GM12878 (cell line): ENCODE measurements at regions not wholly inside any gene's neighbourhood (a gene's known extent, or its start where the extent isn't known, plus 50 kb on each side); places are given as distances from the start of the nearest gene placed in this dataset.

Experiments used
- ATAC-seq: fragments of 200-7000 bp; cut with Tn5 transposase; 3 replicates; pipeline ENCODE4 v1.9.1; 2020; ENCODE audit warnings: mild to moderate bottlenecking, moderate library complexity
- BruUV-seq: library from RNA; stranded (reverse); fragments of 400-500 nt; replicated peaks from 2 replicates; lab custom pipeline; 2021; lab: Mats Ljungman, UMichigan
- CTCF ChIA-PET: fragments of 300-600 bp; sonication (Branson Sonifier 250); formaldehyde crosslinking; extraction: SDS; loops from one replicate; lab custom pipeline; 2021; ENCODE audit warnings: inconsistent platforms; lab: Yijun Ruan, JAX
- POLR2A ChIA-PET: fragments of 350-600 bp; formaldehyde crosslinking; extraction: SDS; loops from one replicate; lab custom pipeline; 2021; ENCODE audit warnings: inconsistent platforms; lab: Charles Lee
- RAD21 ChIA-PET: fragments of 300-600 bp; sonication (Branson Sonifier 250); formaldehyde crosslinking; loops from one replicate; lab custom pipeline; 2023; ENCODE audit warnings: antibody characterized with exemption; ENCODE audit not compliant: unreplicated experiment; lab: Charles Lee
- SMC1A ChIA-PET: fragments of 300-600 bp; sonication (Branson Sonifier 250); formaldehyde crosslinking; loops from one replicate; lab custom pipeline; 2023; ENCODE audit not compliant: unreplicated experiment, uncharacterized antibody; lab: Charles Lee
- DNase-seq: peaks from one replicate; pipeline ENCODE4 v3.0.0-alpha.2; 2011; ENCODE audit warnings: low read depth, low spot score
- FAIRE-seq: peaks from 3 replicates; lab custom pipeline; 2011; peaks lifted over from hg19 to GRCh38; lab: Jason Lieb, UNC
- H2AFZ ChIP-seq: 2 replicates; pipeline ENCODE4 v1.6.0; 2011; ENCODE audit warnings: low read depth, low read length, control low read depth; ENCODE audit not compliant: control insufficient read depth
- H3K27ac ChIP-seq: 2 replicates; pipeline ENCODE4 v1.5.1; 2011; ENCODE audit warnings: control low read depth; ENCODE audit not compliant: control insufficient read depth, insufficient read depth
- H3K27me3 ChIP-seq, 2 experiments: replicated peaks in 1 of 2; 2 replicates each; pipeline versions ENCODE4 v1.6.0 to v1.6.1; 2011; ENCODE audit warnings: low read length in 1 of 2; ENCODE audit not compliant: control insufficient read depth in 2 of 2, insufficient read depth in 2 of 2
- H3K36me3 ChIP-seq, 2 experiments: 2 replicates each; pipeline ENCODE4 v1.5.1; 2011; ENCODE audit warnings: low read length in 1 of 2; ENCODE audit not compliant: control insufficient read depth in 2 of 2, insufficient read depth in 2 of 2
- H3K4me1 ChIP-seq: 2 replicates; pipeline ENCODE4 v1.6.1; 2011; ENCODE audit warnings: mild to moderate bottlenecking, low read length, moderate library complexity, mixed read lengths; ENCODE audit not compliant: control insufficient read depth, insufficient read depth
- H3K4me2 ChIP-seq: 2 replicates; pipeline ENCODE4 v1.6.0; 2011; ENCODE audit warnings: control low read depth; ENCODE audit not compliant: control insufficient read depth, insufficient read depth
- H3K4me3 ChIP-seq: fragments of 200-600 bp; sonication (generic); 2 replicates; pipeline ENCODE4 v1.5.1; 2016
- H3K79me2 ChIP-seq: 2 replicates; pipeline ENCODE4 v1.6.0; 2011; ENCODE audit warnings: low read length; ENCODE audit not compliant: control insufficient read depth, insufficient read depth
- H3K9ac ChIP-seq: 2 replicates; pipeline ENCODE4 v1.8.0; 2011; ENCODE audit warnings: low read length, control low read depth, mixed read lengths; ENCODE audit not compliant: control insufficient read depth, insufficient read depth
- H3K9me3 ChIP-seq: replicated peaks from 3 replicates; pipeline ENCODE4 v1.5.1; 2011; ENCODE audit warnings: mild to moderate bottlenecking, low read length; ENCODE audit not compliant: control insufficient read depth, insufficient read depth
- H4K20me1 ChIP-seq: 2 replicates; pipeline ENCODE4 v1.6.0; 2011; ENCODE audit not compliant: control insufficient read depth, insufficient read depth
- ASH2L ChIP-seq: fragments of 300-600, 200-600 bp; sonication (generic); IDR thresholded peaks from 2 replicates; pipeline ENCODE4 v1.6.1; 2017; ENCODE audit warnings: low read depth, mild to moderate bottlenecking, borderline replicate concordance
- CBFB ChIP-seq: IDR thresholded peaks from 2 replicates; pipeline ENCODE4 v1.6.1; 2016; ENCODE audit warnings: antibody characterized with exemption, low read depth
- CBX5 ChIP-seq: sonication (generic); IDR thresholded peaks from 2 replicates; pipeline ENCODE4 v1.6.1; 2016; ENCODE audit warnings: low read depth, moderate library complexity, mild to moderate bottlenecking, inconsistent platforms
- CREB1 ChIP-seq: IDR thresholded peaks from 2 replicates; pipeline ENCODE4 v1.6.1; 2012; ENCODE audit warnings: low read depth, mild to moderate bottlenecking, inconsistent platforms
- FOS ChIP-seq: IDR thresholded peaks from 3 replicates; pipeline ENCODE4 v1.6.1; 2011; ENCODE audit warnings: borderline replicate concordance; ENCODE audit not compliant: insufficient read length; ENCODE audit errors: extremely low read depth
- JUND ChIP-seq: IDR thresholded peaks from 2 replicates; pipeline ENCODE4 v1.6.1; 2012; ENCODE audit warnings: low read depth, mild to moderate bottlenecking, low read length, improper control_type of control experiment, moderate library complexity
- MTA2 ChIP-seq: fragments of 450-650 bp; IDR thresholded peaks from 2 replicates; pipeline ENCODE4 v1.6.1; 2016; ENCODE audit warnings: low read depth, mild to moderate bottlenecking, moderate library complexity
- MTA3 ChIP-seq: IDR thresholded peaks from 2 replicates; pipeline ENCODE4 v1.6.1; 2012; ENCODE audit warnings: low read length, inconsistent platforms, borderline replicate concordance
- NBN ChIP-seq: fragments of 450-650 bp; IDR thresholded peaks from 2 replicates; pipeline ENCODE4 v1.6.1; 2016
- NFYB ChIP-seq: IDR thresholded peaks from 2 replicates; pipeline ENCODE4 v1.6.1; 2011; ENCODE audit warnings: low read depth, mild to moderate bottlenecking, low read length, improper control_type of control experiment, moderate library complexity; ENCODE audit not compliant: insufficient read depth
- SIN3A ChIP-seq: IDR thresholded peaks from 2 replicates; pipeline ENCODE4 v1.6.1; 2012; ENCODE audit warnings: low read depth, low read length, improper control_type of control experiment
- SIX5 ChIP-seq: IDR thresholded peaks from 2 replicates; pipeline ENCODE4 v1.6.1; 2011; ENCODE audit warnings: mild to moderate bottlenecking, low read depth, low read length, moderate library complexity; ENCODE audit not compliant: severe bottlenecking
- WRNIP1 ChIP-seq: IDR thresholded peaks from 2 replicates; pipeline ENCODE4 v1.6.1; 2011; ENCODE audit warnings: low read depth, low read length, improper control_type of control experiment, borderline replicate concordance
- WGBS: methylation state at CpG from one replicate; pipeline ENCODE4 v1.1.6; 2016; ENCODE audit warnings: low lambda C conversion rate; ENCODE audit not compliant: insufficient replicate concordance, insufficient coverage; ENCODE audit errors: missing lambda C conversion rate; 5-methylcytosine and 5-hydroxymethylcytosine counted together
- in situ Hi-C: fragments of 300-500 bp; cut with MboI; formaldehyde crosslinking; loops from 9 replicates; pipeline ENCODE4 v1.14.3; 2018; ENCODE audit warnings: mixed read lengths
- intact Hi-C: fragments of 100-400 bp; cut with micrococcal nuclease; formaldehyde crosslinking; loops from one replicate; pipeline ENCODE4 v1.14.2; 2022; ENCODE audit not compliant: unreplicated experiment
- TF ChIP-seq, protein P1 (sequence below): IDR thresholded peaks from 2 replicates; pipeline ENCODE4 v1.6.1; 2011; ENCODE audit warnings: mild to moderate bottlenecking, low read depth, low read length, moderate library complexity; ENCODE audit not compliant: insufficient replicate concordance
- TF ChIP-seq, protein P2 (sequence below): fragments of 450-650 bp; formaldehyde crosslinking; IDR thresholded peaks from 2 replicates; pipeline ENCODE4 v1.4.0; 2022; ENCODE audit warnings: mild to moderate bottlenecking, moderate library complexity
- TF ChIP-seq, protein P3 (sequence below): fragments of 150-350 bp; IDR thresholded peaks from 2 replicates; pipeline ENCODE4 v1.6.1; 2016; ENCODE audit warnings: low read depth, low read length

DNA sequence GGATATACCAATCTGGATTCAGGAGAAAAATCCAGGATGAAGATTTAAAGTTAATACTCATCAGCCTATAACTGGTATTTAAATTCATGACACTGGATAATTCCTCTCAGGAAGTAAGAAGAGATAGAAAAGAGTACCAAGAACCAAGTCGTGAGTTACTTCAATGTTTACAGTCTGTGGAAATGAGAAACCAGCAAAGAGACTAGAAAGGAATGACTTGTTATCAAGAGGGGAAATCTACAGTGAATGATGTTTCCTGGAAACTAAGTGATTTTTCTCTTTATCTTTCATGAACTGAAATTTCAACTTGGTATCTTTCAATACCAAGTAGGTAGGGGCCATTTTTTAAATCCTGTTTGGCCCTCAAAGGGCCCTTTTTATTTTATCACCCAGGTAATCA is 217.9 kb upstream of the AFF2 start:
- H4K20me1 ChIP-seq = no peaks in the 10 kb centered on the region
- ChIA-PET SMC1A (no interaction called here), CTCF (no interaction called here), RAD21 (no interaction called here), POLR2A (no interaction called here)
- DNase-seq (no peak), ATAC-seq (no peak), FAIRE-seq (no peak)
- no peaks in the 10 kb centered on the region for H3K36me3 ChIP-seq
- in situ Hi-C loops (no loop called here), intact Hi-C loops (no loop called here)
- H3K4me3 ChIP-seq = no peak overlapping the region
- H3K27me3 ChIP-seq = no peaks in the 10 kb centered on the region
- H3K27ac ChIP-seq = no peak overlapping the region
- TF ChIP-seq, protein P1, sequence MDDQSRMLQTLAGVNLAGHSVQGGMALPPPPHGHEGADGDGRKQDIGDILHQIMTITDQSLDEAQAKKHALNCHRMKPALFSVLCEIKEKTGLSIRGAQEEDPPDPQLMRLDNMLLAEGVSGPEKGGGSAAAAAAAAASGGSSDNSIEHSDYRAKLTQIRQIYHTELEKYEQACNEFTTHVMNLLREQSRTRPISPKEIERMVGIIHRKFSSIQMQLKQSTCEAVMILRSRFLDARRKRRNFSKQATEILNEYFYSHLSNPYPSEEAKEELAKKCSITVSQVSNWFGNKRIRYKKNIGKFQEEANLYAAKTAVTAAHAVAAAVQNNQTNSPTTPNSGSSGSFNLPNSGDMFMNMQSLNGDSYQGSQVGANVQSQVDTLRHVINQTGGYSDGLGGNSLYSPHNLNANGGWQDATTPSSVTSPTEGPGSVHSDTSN = no peak
- no peak for TF ChIP-seq NFYB
- TF ChIP-seq, protein P2, sequence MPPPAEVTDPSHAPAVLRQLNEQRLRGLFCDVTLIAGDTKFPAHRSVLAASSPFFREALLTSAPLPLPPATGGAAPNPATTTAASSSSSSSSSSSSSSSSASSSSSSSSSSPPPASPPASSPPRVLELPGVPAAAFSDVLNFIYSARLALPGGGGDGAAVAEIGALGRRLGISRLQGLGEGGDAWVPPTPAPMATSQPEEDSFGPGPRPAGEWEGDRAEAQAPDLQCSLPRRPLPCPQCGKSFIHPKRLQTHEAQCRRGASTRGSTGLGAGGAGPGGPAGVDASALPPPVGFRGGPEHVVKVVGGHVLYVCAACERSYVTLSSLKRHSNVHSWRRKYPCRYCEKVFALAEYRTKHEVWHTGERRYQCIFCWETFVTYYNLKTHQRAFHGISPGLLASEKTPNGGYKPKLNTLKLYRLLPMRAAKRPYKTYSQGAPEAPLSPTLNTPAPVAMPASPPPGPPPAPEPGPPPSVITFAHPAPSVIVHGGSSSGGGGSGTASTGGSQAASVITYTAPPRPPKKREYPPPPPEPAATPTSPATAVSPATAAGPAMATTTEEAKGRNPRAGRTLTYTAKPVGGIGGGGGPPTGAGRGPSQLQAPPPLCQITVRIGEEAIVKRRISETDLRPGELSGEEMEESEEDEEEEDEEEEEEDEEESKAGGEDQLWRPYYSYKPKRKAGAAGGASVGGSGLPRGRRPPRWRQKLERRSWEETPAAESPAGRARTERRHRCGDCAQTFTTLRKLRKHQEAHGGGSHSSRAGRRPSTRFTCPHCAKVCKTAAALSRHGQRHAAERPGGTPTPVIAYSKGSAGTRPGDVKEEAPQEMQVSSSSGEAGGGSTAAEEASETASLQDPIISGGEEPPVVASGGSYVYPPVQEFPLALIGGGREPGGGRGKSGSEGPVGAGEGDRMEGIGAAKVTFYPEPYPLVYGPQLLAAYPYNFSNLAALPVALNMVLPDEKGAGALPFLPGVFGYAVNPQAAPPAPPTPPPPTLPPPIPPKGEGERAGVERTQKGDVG (CRISPR knock-in tag) = no peak
- no peak for TF ChIP-seq WRNIP1
- no peak for TF ChIP-seq ASH2L
- TF ChIP-seq CBFB = no peak
- TF ChIP-seq CBX5 = no peak
- no peak for TF ChIP-seq MTA3
- TF ChIP-seq SIX5 = no peak
- TF ChIP-seq JUND = no peak
- no peak for TF ChIP-seq NBN
- TF ChIP-seq, protein P3, sequence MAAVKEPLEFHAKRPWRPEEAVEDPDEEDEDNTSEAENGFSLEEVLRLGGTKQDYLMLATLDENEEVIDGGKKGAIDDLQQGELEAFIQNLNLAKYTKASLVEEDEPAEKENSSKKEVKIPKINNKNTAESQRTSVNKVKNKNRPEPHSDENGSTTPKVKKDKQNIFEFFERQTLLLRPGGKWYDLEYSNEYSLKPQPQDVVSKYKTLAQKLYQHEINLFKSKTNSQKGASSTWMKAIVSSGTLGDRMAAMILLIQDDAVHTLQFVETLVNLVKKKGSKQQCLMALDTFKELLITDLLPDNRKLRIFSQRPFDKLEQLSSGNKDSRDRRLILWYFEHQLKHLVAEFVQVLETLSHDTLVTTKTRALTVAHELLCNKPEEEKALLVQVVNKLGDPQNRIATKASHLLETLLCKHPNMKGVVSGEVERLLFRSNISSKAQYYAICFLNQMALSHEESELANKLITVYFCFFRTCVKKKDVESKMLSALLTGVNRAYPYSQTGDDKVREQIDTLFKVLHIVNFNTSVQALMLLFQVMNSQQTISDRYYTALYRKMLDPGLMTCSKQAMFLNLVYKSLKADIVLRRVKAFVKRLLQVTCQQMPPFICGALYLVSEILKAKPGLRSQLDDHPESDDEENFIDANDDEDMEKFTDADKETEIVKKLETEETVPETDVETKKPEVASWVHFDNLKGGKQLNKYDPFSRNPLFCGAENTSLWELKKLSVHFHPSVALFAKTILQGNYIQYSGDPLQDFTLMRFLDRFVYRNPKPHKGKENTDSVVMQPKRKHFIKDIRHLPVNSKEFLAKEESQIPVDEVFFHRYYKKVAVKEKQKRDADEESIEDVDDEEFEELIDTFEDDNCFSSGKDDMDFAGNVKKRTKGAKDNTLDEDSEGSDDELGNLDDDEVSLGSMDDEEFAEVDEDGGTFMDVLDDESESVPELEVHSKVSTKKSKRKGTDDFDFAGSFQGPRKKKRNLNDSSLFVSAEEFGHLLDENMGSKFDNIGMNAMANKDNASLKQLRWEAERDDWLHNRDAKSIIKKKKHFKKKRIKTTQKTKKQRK = no peak
- TF ChIP-seq FOS = no peak
- TF ChIP-seq SIN3A = no peak
- TF ChIP-seq MTA2 = no peak
- no peak for TF ChIP-seq CREB1
- H3K4me2 ChIP-seq = no peak overlapping the region
- no peaks in the 10 kb centered on the region for H3K9me3 ChIP-seq
- no peak overlapping the region for H3K9ac ChIP-seq
- H3K79me2 ChIP-seq = no peaks in the 10 kb centered on the region
- H3K4me1 ChIP-seq = no peaks in the 10 kb centered on the region
- WGBS = 0% methylated on average over 1 of the region's 1 CpG
- H2AFZ ChIP-seq = no peak overlapping the region
- BruUV-seq = no TSS peak
